BJ (cell line): ENCODE measurements at regions not wholly inside any gene's neighbourhood (a gene's known extent, or its start where the extent isn't known, plus 50 kb on each side); places are given as distances from the start of the nearest gene placed in this dataset.

Experiments used
- CTCF ChIA-PET: fragments of 350-600 bp; formaldehyde crosslinking; extraction: SDS; loops from one replicate; lab custom pipeline; 2021; ENCODE audit warnings: antibody characterized with exemption, inconsistent platforms; lab: Yijun Ruan, JAX
- POLR2A ChIA-PET: fragments of 300-600 bp; sonication (Branson Sonifier 250); formaldehyde crosslinking; extraction: SDS; loops from one replicate; lab custom pipeline; 2021; ENCODE audit warnings: antibody characterized with exemption; lab: Charles Lee
- DNase-seq: peaks from one replicate; pipeline ENCODE4 v3.0.0-alpha.2; 2011; ENCODE audit warnings: low read depth
- H3K27me3 ChIP-seq: 2 replicates; pipeline ENCODE4 v1.6.0; 2011; ENCODE audit warnings: low read length; ENCODE audit not compliant: control insufficient read depth, insufficient read depth
- H3K36me3 ChIP-seq: 2 replicates; pipeline ENCODE4 v1.5.1; 2011; ENCODE audit warnings: low read length; ENCODE audit not compliant: control insufficient read depth, insufficient read depth
- H3K4me3 ChIP-seq: 2 replicates; pipeline ENCODE4 v1.5.1; 2011; ENCODE audit warnings: low read depth, mild to moderate bottlenecking, control low read depth, low read length
- CTCF ChIP-seq: IDR thresholded peaks from 2 replicates; pipeline ENCODE4 v1.5.1; 2011; ENCODE audit warnings: low read depth, mild to moderate bottlenecking, control low read depth, inconsistent platforms, low read length, moderate library complexity; ENCODE audit not compliant: insufficient read depth

- Histone ChIP-seq H3K27me3 (no peaks in the 10 kb centered on the region), H3K4me3 (no peak overlapping the region), H3K36me3 (no peaks in the 10 kb centered on the region)
- no peak for TF ChIP-seq CTCF
- ChIA-PET POLR2A (no interaction called here), CTCF (interaction anchor here (0.6 kb wide), 1 partner anchor 90 kb away, joined by 3 read pairs; no protein-coding TSS in a partner anchor)
- no peak for DNase-seq
These were observed 377.1 kb upstream of the KITLG start for GRCh38 chr12:88957358-88957757.

- H3K36me3 ChIP-seq: no peaks in the 10 kb centered on the region
- no peak overlapping the region for H3K4me3 ChIP-seq
- H3K27me3 ChIP-seq: no peaks in the 10 kb centered on the region
- no peak for TF ChIP-seq CTCF
- ChIA-PET CTCF (interaction anchor here (0.9 kb wide), 1 partner anchor 9 kb away, joined by 3 read pairs; no protein-coding TSS in a partner anchor), POLR2A (no interaction called here)
- no peak for DNase-seq
These were observed 375.3 kb upstream of the KITLG start for GRCh38 chr12:88955531-88955930.

- POLR2A ChIA-PET: no interaction called here
- no peak for TF ChIP-seq CTCF
- CTCF ChIA-PET: no interaction called here
- no peak for DNase-seq
- no peak overlapping the region for H3K4me3 ChIP-seq
- no peaks in the 10 kb centered on the region for H3K27me3 ChIP-seq
- H3K36me3 ChIP-seq: no peaks in the 10 kb centered on the region
These were observed 372.8 kb upstream of the KITLG start for GRCh38 chr12:88953029-88953586.

GRCh38 chr12:88952562-88952942 is 372.3 kb upstream of the KITLG start:
- no peaks in the 10 kb centered on the region for H3K27me3 ChIP-seq
- no peak for TF ChIP-seq CTCF
- no peaks in the 10 kb centered on the region for H3K36me3 ChIP-seq
- POLR2A ChIA-PET: no interaction called here
- no peak for DNase-seq
- no peak overlapping the region for H3K4me3 ChIP-seq
- CTCF ChIA-PET: interaction anchor here (1.1 to 2.0 kb wide), 2 partner anchors 16 to 65 kb away, joined by 3 to 5 read pairs; no protein-coding TSS in a partner anchor

GRCh38 chr12:88951860-88952561 is 371.7 kb upstream of the KITLG start:
- ChIA-PET CTCF (interaction anchor here (1.1 to 2.0 kb wide), 3 partner anchors 16 to 65 kb away, joined by 3 to 5 read pairs (median 5); no protein-coding TSS in a partner anchor), POLR2A (interaction anchor here (0.6 kb wide), 1 partner anchor 134 kb away, joined by 3 read pairs; no protein-coding TSS in a partner anchor)
- H3K4me3 ChIP-seq: no peak overlapping the region
- no peaks in the 10 kb centered on the region for H3K27me3 ChIP-seq
- no peak for TF ChIP-seq CTCF
- no peak for DNase-seq
- H3K36me3 ChIP-seq: no peaks in the 10 kb centered on the region
